ENCODE measurements at regions not wholly inside any gene's neighbourhood (a gene's known extent, or its start where the extent isn't known, plus 50 kb on each side); places are given as distances from the start of the nearest gene placed in this dataset.

GRCh38 chr1:245026247-245026646 lies 128.5 kb upstream of the KIF26B start:
- TF ChIP-seq REST (IDR thresholded peaks at IDR 0.05; ENCODE audit: insufficient read depth in 1 of 2, low read depth in 2 of 2, low read length in 1 of 2) (no peak), CTCF (IDR thresholded peaks at IDR 0.05) (no peak), POLR2AphosphoS5 (IDR thresholded peaks at IDR 0.05; ENCODE audit: low read depth, low read length) (no peak)
